ENCODE measurements at regions not wholly inside any gene's neighbourhood (a gene's known extent, or its start where the extent isn't known, plus 50 kb on each side); places are given as distances from the start of the nearest gene placed in this dataset.

- DNase-seq = no peak
Observed at GRCh38 chr7:25930492-25931048, 221.4 kb upstream of the NFE2L3 start.

GRCh38 chr7:25931156-25931555 is 220.8 kb upstream of the NFE2L3 start:
- DNase-seq = no peak

- DNase-seq = no peak
Observed at GRCh38 chr7:25933921-25934320, 218.1 kb upstream of the NFE2L3 start.

GRCh38 chr7:25940086-25940906 is 211.7 kb upstream of the NFE2L3 start:
- no peak for DNase-seq

GRCh38 chr7:25944777-25945515 is 207.1 kb upstream of the NFE2L3 start:
- DNase-seq = no peak

- DNase-seq = no peak
Observed at GRCh38 chr7:25945608-25946007, 206.4 kb upstream of the NFE2L3 start.

GRCh38 chr7:25946181-25946580 is 205.8 kb upstream of the NFE2L3 start:
- no peak for DNase-seq

- no peak for DNase-seq
Observed at GRCh38 chr7:25947669-25948516, 204.1 kb upstream of the NFE2L3 start.

GRCh38 chr7:25949736-25950487 is 202.1 kb upstream of the NFE2L3 start:
- DNase-seq = no peak

GRCh38 chr7:25950488-25951413 is 201.2 kb upstream of the NFE2L3 start:
- peak; percentile 98 for DNase-seq

GRCh38 chr7:25951414-25952260 is 200.4 kb upstream of the NFE2L3 start:
- no peak for DNase-seq

GRCh38 chr7:25952261-25953057 is 199.5 kb upstream of the NFE2L3 start:
- no peak for DNase-seq

GRCh38 chr7:25953859-25954258 is 198.1 kb upstream of the NFE2L3 start:
- DNase-seq = no peak

- no peak for DNase-seq
Observed at GRCh38 chr7:25954395-25954794, 197.6 kb upstream of the NFE2L3 start.

- DNase-seq = no peak
Observed at GRCh38 chr7:25959168-25959734, 192.7 kb upstream of the NFE2L3 start.

GRCh38 chr7:25963733-25964132 is 188.3 kb upstream of the NFE2L3 start:
- no peak for DNase-seq

GRCh38 chr7:25964483-25964991 is 187.5 kb upstream of the NFE2L3 start:
- DNase-seq = no peak

GRCh38 chr7:25965405-25966123 is 186.4 kb upstream of the NFE2L3 start:
- DNase-seq = no peak
